ENCODE measurements at regions not wholly inside any gene's neighbourhood (a gene's known extent, or its start where the extent isn't known, plus 50 kb on each side); places are given as distances from the start of the nearest gene placed in this dataset.

GRCh38 chr10:10886861-10887531, 130.7 kb upstream of the CELF2 start:
- TF ChIP-seq POLR2A (IDR thresholded peaks at IDR 0.05; ENCODE audit: low read length), result no peak
- no peak for TF ChIP-seq GATA1 (IDR thresholded peaks at IDR 0.05; ENCODE audit: low read depth, low read length)
